CD4-positive, alpha-beta T cell treated with Interleukin-17A for 1 hour (primary cell): ENCODE measurements at regions not wholly inside any gene's neighbourhood (a gene's known extent, or its start where the extent isn't known, plus 50 kb on each side); places are given as distances from the start of the nearest gene placed in this dataset.
"Not testable (repeated sequence)": the region's sequence is repeated elsewhere in the genome, so short reads cannot be mapped to it uniquely, and the experiment has no call there.

Experiments used
- DNase-seq: peaks from one replicate; pipeline ENCODE4 v3.0.0-alpha.2; 2020

- no peak for DNase-seq
Observed at GRCh38 chr2:120539937-120540718, 194.2 kb downstream of the INHBB start.

GRCh38 chr2:120540719-120541552, 194.7 kb upstream of the GLI2 start:
- DNase-seq = no peak

GRCh38 chr2:120541553-120541932, 194.1 kb upstream of the GLI2 start:
- DNase-seq = no peak

- no peak for DNase-seq
Observed at GRCh38 chr2:120541972-120542670, 193.5 kb upstream of the GLI2 start.

GRCh38 chr2:120542911-120543527, 192.6 kb upstream of the GLI2 start:
- no peak for DNase-seq

- DNase-seq = no peak
Observed at GRCh38 chr2:120543899-120544298, 191.8 kb upstream of the GLI2 start.

- DNase-seq = no peak
Observed at GRCh38 chr2:120544522-120544921, 191.1 kb upstream of the GLI2 start.

- not testable (repeated sequence) for DNase-seq
Observed at GRCh38 chr2:120545007-120545406, 190.7 kb upstream of the GLI2 start.

- DNase-seq = no peak
Observed at GRCh38 chr2:120545521-120546047, 190.1 kb upstream of the GLI2 start.

- no peak for DNase-seq
Observed at GRCh38 chr2:120546048-120546864, 189.4 kb upstream of the GLI2 start.

GRCh38 chr2:120546865-120547390, 188.7 kb upstream of the GLI2 start:
- DNase-seq = no peak

- DNase-seq = no peak
Observed at GRCh38 chr2:120547662-120548061, 188.0 kb upstream of the GLI2 start.

GRCh38 chr2:120548627-120549608, 186.8 kb upstream of the GLI2 start:
- no peak for DNase-seq

- DNase-seq = no peak
Observed at GRCh38 chr2:120549841-120550240, 185.8 kb upstream of the GLI2 start.

GRCh38 chr2:120550282-120550681, 185.4 kb upstream of the GLI2 start:
- DNase-seq = no peak

GRCh38 chr2:120550893-120551446, 184.7 kb upstream of the GLI2 start:
- DNase-seq = no peak

- no peak for DNase-seq
Observed at GRCh38 chr2:120551522-120551921, 184.1 kb upstream of the GLI2 start.

GRCh38 chr2:120552079-120552478, 183.6 kb upstream of the GLI2 start:
- DNase-seq = no peak

- no peak for DNase-seq
Observed at GRCh38 chr2:120552800-120553481, 182.7 kb upstream of the GLI2 start.
